Thymus (tissue), 11 donors: ENCODE measurements at regions not wholly inside any gene's neighbourhood (a gene's known extent, or its start where the extent isn't known, plus 50 kb on each side); places are given as distances from the start of the nearest gene placed in this dataset.
"Not testable (repeated sequence)": the region's sequence is repeated elsewhere in the genome, so short reads cannot be mapped to it uniquely, and the experiment has no call there.

Source experiments
- DNase-seq, 9 donors: peaks; one replicate each; pipeline ENCODE4 v3.0.0-alpha.2; 2013; ENCODE audit warnings: low spot score in 9 of 9, low read depth in 6 of 9, missing footprints in 1 of 9
- H3K27ac ChIP-seq, 2 donors: one replicate each; pipeline ENCODE4 v1.5.1; 2013; ENCODE audit warnings: control low read depth in 1 of 2, low read depth in 1 of 2, low read length in 1 of 2, mild to moderate bottlenecking in 1 of 2, moderate library complexity in 1 of 2
- H3K27me3 ChIP-seq, 2 donors: one replicate each; pipeline ENCODE4 v1.5.1; 2013; ENCODE audit warnings: low read length in 1 of 2; ENCODE audit not compliant: control insufficient read depth in 2 of 2, insufficient read depth in 1 of 2
- H3K36me3 ChIP-seq, 2 donors: one replicate each; pipeline ENCODE4 v1.5.1; 2013; ENCODE audit warnings: low read length in 1 of 2, mild to moderate bottlenecking in 1 of 2, moderate library complexity in 1 of 2; ENCODE audit not compliant: control insufficient read depth in 2 of 2, insufficient read depth in 2 of 2
- H3K4me1 ChIP-seq, 2 donors: one replicate each; pipeline ENCODE4 v1.5.1; 2013; ENCODE audit warnings: low read length in 2 of 2; ENCODE audit not compliant: control insufficient read depth in 2 of 2, insufficient read depth in 2 of 2
- H3K4me3 ChIP-seq, 2 donors: one replicate each; pipeline ENCODE4 v1.5.1; 2013; ENCODE audit warnings: low read length in 2 of 2, control low read depth in 1 of 2, mild to moderate bottlenecking in 1 of 2
- H3K9me3 ChIP-seq, 2 donors: one replicate each; pipeline ENCODE4 v1.5.1; 2013; ENCODE audit warnings: low read length in 1 of 2, mild to moderate bottlenecking in 1 of 2; ENCODE audit not compliant: control insufficient read depth in 2 of 2, insufficient read depth in 1 of 2
- WGBS: extraction: QIAGEN DNeasy Blood & Tissue Kit; methylation state at CpG from one replicate; pipeline ENCODE4 v1.1.7; 2013; 5-methylcytosine and 5-hydroxymethylcytosine counted together
- donor health status: healthy.

- not testable (repeated sequence) for DNase-seq, H3K27ac ChIP-seq, H3K4me3 ChIP-seq, H3K27me3 ChIP-seq, H3K9me3 ChIP-seq, H3K36me3 ChIP-seq, H3K4me1 ChIP-seq
Measured at GRCh38 chr4:19181631-19182030, 1070.1 kb upstream of the SLIT2 start.

GRCh38 chr4:19178835-19179234 is 1072.9 kb upstream of the SLIT2 start:
- no peaks in the 10 kb centered on the region for H3K4me1 ChIP-seq
- H3K27ac ChIP-seq: no peak overlapping the region
- no peaks in the 10 kb centered on the region for H3K27me3 ChIP-seq
- over 99% methylated on average over 2 of the region's 2 CpGs for WGBS
- no peaks in the 10 kb centered on the region for H3K36me3 ChIP-seq
- no peaks in the 10 kb centered on the region for H3K9me3 ChIP-seq
- H3K4me3 ChIP-seq: no peak overlapping the region
- DNase-seq: no peak

DNA sequence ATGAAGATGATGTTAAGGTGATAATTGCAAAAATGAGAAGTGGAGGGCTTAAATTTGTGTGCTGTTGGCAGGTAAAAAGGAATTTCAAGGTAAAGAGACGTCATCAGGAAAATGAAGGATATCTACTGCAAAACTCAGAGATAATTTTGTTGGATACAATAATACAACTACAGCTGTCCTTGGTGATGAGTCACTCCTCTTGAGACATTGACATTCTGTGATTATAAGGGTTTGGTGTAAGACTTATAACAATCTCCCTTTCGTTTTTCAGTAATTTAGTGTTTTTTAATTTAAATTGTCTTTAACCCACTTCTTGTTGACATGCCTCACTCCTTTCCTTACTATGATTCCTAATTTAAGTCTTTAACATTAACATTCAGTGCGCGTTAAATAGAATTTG is 1074.1 kb upstream of the SLIT2 start:
- Histone ChIP-seq H3K9me3 (no peaks in the 10 kb centered on the region), H3K4me3 (no peak overlapping the region), H3K27me3 (no peaks in the 10 kb centered on the region), H3K36me3 (no peaks in the 10 kb centered on the region), H3K4me1 (no peaks in the 10 kb centered on the region), H3K27ac (no peak overlapping the region)
- DNase-seq: no peak
- WGBS: 92% methylated on average over 4 of the region's 4 CpGs

GRCh38 chr4:19171832-19172231 is 1079.9 kb upstream of the SLIT2 start:
- Histone ChIP-seq H3K36me3 (no peaks in the 10 kb centered on the region), H3K27ac (no peak overlapping the region), H3K4me3 (no peak overlapping the region), H3K4me1 (no peaks in the 10 kb centered on the region), H3K27me3 (no peaks in the 10 kb centered on the region), H3K9me3 (no peaks in the 10 kb centered on the region)
- no peak for DNase-seq

DNA sequence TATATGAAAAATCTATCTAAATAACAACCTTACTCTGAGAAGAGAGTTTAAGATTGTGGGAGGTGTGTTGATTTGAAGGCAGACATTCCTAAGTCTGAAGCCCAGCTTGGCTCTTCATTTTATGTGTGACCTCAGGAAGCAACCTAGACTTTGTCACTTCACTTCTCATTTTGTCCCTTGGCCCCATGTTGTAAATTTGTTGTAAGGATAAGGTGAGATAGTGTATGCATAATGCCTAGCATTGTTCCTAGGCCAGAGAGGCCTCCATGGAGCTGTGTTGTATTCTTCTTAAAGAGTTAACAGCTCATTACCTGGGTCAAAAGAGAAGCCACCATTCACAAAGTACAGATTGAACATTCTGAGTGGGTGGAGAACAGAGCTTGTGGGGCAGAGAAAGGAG is 1084.4 kb upstream of the SLIT2 start:
- Histone ChIP-seq H3K27ac (no peak overlapping the region), H3K9me3 (no peaks in the 10 kb centered on the region), H3K4me3 (no peak overlapping the region), H3K27me3 (no peaks in the 10 kb centered on the region), H3K36me3 (no peaks in the 10 kb centered on the region), H3K4me1 (no peaks in the 10 kb centered on the region)
- no peak for DNase-seq

- no peak overlapping the region for H3K4me3 ChIP-seq
- H3K4me1 ChIP-seq: no peaks in the 10 kb centered on the region
- no peaks in the 10 kb centered on the region for H3K36me3 ChIP-seq
- 93% methylated on average over 2 of the region's 2 CpGs for WGBS
- H3K9me3 ChIP-seq: no peaks in the 10 kb centered on the region
- no peak overlapping the region for H3K27ac ChIP-seq
- H3K27me3 ChIP-seq: no peaks in the 10 kb centered on the region
- no peak for DNase-seq
Measured at GRCh38 chr4:19164334-19164733, 1087.4 kb upstream of the SLIT2 start.

- Histone ChIP-seq H3K4me3 (no peak overlapping the region), H3K27me3 (no peaks in the 10 kb centered on the region), H3K9me3 (peaks cover 0 to 3% of the 10 kb centered on the region in 2 donors), H3K4me1 (no peaks in the 10 kb centered on the region), H3K27ac (no peak overlapping the region), H3K36me3 (no peaks in the 10 kb centered on the region)
- WGBS: 90% methylated on average over 3 of the region's 3 CpGs
- no peak for DNase-seq
Measured at GRCh38 chr4:19159874-19160273, 1091.8 kb upstream of the SLIT2 start.

DNA sequence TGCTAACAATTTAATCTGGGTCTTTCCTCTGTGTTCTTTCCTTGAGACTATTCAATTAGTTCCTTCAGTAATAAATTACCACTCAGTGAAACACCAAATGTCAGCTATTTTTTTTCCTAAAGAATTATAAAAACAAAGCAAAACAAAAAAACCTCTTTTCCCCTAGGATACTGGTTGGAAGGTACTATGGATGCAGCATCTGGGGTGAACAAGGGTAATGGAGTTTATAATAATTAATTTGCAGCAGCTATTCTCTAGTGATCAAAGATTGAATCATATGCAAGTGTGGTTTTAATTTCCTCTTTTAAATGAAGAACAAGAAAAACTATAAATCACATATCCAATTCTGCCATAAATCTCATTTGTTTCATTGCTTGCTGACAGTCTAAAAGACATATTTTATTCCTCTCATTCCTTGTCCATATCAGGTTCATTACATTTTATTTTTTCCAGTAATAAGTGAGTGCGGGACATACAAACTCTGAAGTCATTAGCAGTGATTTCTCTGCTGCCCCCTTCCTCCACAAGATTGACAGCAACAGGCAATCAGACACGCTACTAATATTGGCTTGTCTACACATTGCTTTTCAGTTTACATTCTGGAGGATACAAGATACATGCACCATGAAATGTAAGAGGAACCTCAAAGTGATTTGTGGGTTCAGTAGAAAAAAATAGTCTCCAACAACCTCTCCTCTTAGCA is 1093.4 kb upstream of the SLIT2 start:
- no peaks in the 10 kb centered on the region for H3K36me3 ChIP-seq
- no peaks in the 10 kb centered on the region for H3K4me1 ChIP-seq
- DNase-seq: no peak
- H3K27ac ChIP-seq: no peak overlapping the region
- H3K4me3 ChIP-seq: no peak overlapping the region
- peaks cover 0 to 3% of the 10 kb centered on the region in 2 donors for H3K9me3 ChIP-seq
- no peaks in the 10 kb centered on the region for H3K27me3 ChIP-seq
- 87% methylated on average over 2 of the region's 2 CpGs for WGBS

- Histone ChIP-seq H3K9me3 (peaks cover 0 to 3% of the 10 kb centered on the region in 2 donors), H3K4me1 (no peaks in the 10 kb centered on the region), H3K27me3 (no peaks in the 10 kb centered on the region), H3K36me3 (no peaks in the 10 kb centered on the region), H3K4me3 (no peak overlapping the region), H3K27ac (no peak overlapping the region)
- no peak for DNase-seq
- WGBS: 92% methylated on average over 3 of the region's 3 CpGs
Measured at GRCh38 chr4:19156786-19157185, 1094.9 kb upstream of the SLIT2 start.

GRCh38 chr4:19155568-19155967 is 1096.1 kb upstream of the SLIT2 start:
- no peaks in the 10 kb centered on the region for H3K36me3 ChIP-seq
- WGBS: 98% methylated on average over 1 of the region's 1 CpG
- no peaks in the 10 kb centered on the region for H3K27me3 ChIP-seq
- H3K27ac ChIP-seq: no peak overlapping the region
- no peaks in the 10 kb centered on the region for H3K4me1 ChIP-seq
- DNase-seq: no peak
- H3K9me3 ChIP-seq: peaks cover 0 to 3% of the 10 kb centered on the region in 2 donors
- no peak overlapping the region for H3K4me3 ChIP-seq
